ENCODE measurements at regions not wholly inside any gene's neighbourhood (a gene's known extent, or its start where the extent isn't known, plus 50 kb on each side); places are given as distances from the start of the nearest gene placed in this dataset.

DNA sequence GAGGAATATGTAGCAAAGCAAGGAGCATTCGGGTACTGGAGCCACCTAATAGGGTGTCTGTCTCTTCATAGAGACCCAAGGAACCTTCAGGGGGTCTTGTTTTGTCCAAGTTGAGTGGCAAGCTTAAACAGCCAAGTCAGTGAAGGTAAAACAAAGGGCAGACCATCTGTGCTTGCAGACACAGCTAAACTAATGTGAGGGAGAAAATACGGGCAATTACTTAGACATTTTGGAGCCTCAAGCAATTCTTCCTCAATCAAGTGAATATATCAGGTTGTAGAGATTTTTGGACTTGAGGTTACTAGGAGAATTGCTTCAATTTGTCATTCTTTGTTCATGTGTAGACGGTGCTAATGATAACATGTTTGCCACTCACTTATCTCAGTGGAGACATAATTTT lies 148.2 kb upstream of the ARHGAP20 start:
- Mint-ChIP-seq H3K36me3 (no peaks in the 10 kb centered on the region), H3K9me3 (no peaks in the 10 kb centered on the region), H3K4me3 (no peak overlapping the region), H3K27ac (no peak overlapping the region), H3K27me3 (ENCODE audit: low read depth) (no peaks in the 10 kb centered on the region), H3K4me1 (peaks cover 18% of the 10 kb centered on the region)
- DNase-seq (ENCODE audit: low spot score) (no peak), ATAC-seq (no peak)
- TF ChIP-seq OVOL2 (CRISPR knock-in tag; IDR thresholded peaks at IDR 0.05; ENCODE audit: borderline replicate concordance) (no peak), TEAD1 (CRISPR knock-in tag; IDR thresholded peaks at IDR 0.05) (no peak), SMAD4 (CRISPR knock-in tag; IDR thresholded peaks at IDR 0.05) (no peak), ESRRA (CRISPR knock-in tag; IDR thresholded peaks at IDR 0.05; ENCODE audit: borderline replicate concordance) (no peak), GABPB1 (CRISPR knock-in tag; IDR thresholded peaks at IDR 0.05) (no peak), ZNF121 (CRISPR knock-in tag; IDR thresholded peaks at IDR 0.05) (no peak), SP1 (CRISPR knock-in tag; conservative IDR thresholded peaks at IDR 0.05) (no peak), TCF7 (CRISPR knock-in tag; IDR thresholded peaks at IDR 0.05; ENCODE audit: low read depth) (no peak), NFATC4 (CRISPR knock-in tag; IDR thresholded peaks at IDR 0.05) (no peak), ZMAT4 (CRISPR knock-in tag; IDR thresholded peaks at IDR 0.05) (no peak), RELA (CRISPR knock-in tag; IDR thresholded peaks at IDR 0.05; ENCODE audit: borderline replicate concordance) (no peak), STAT6 (CRISPR knock-in tag; conservative IDR thresholded peaks at IDR 0.05; ENCODE audit: low read depth) (no peak), EMX1 (CRISPR knock-in tag; IDR thresholded peaks at IDR 0.05) (no peak), ZBTB21 (CRISPR knock-in tag; IDR thresholded peaks at IDR 0.05; ENCODE audit: borderline replicate concordance) (no peak), FOXJ3 (CRISPR knock-in tag; IDR thresholded peaks at IDR 0.05; ENCODE audit: borderline replicate concordance) (no peak), MAX (CRISPR knock-in tag; IDR thresholded peaks at IDR 0.05) (no peak)
- TF ChIP-seq, protein P1, sequence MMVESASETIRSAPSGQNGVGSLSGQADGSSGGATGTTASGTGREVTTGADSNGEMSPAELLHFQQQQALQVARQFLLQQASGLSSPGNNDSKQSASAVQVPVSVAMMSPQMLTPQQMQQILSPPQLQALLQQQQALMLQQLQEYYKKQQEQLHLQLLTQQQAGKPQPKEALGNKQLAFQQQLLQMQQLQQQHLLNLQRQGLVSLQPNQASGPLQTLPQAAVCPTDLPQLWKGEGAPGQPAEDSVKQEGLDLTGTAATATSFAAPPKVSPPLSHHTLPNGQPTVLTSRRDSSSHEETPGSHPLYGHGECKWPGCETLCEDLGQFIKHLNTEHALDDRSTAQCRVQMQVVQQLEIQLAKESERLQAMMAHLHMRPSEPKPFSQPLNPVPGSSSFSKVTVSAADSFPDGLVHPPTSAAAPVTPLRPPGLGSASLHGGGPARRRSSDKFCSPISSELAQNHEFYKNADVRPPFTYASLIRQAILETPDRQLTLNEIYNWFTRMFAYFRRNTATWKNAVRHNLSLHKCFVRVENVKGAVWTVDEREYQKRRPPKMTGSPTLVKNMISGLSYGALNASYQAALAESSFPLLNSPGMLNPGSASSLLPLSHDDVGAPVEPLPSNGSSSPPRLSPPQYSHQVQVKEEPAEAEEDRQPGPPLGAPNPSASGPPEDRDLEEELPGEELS (CRISPR knock-in tag; IDR thresholded peaks at IDR 0.05) = no peak
- TF ChIP-seq, protein P2, sequence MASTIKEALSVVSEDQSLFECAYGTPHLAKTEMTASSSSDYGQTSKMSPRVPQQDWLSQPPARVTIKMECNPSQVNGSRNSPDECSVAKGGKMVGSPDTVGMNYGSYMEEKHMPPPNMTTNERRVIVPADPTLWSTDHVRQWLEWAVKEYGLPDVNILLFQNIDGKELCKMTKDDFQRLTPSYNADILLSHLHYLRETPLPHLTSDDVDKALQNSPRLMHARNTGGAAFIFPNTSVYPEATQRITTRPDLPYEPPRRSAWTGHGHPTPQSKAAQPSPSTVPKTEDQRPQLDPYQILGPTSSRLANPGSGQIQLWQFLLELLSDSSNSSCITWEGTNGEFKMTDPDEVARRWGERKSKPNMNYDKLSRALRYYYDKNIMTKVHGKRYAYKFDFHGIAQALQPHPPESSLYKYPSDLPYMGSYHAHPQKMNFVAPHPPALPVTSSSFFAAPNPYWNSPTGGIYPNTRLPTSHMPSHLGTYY (CRISPR knock-in tag; IDR thresholded peaks at IDR 0.05) = no peak
- TF ChIP-seq, protein P3, sequence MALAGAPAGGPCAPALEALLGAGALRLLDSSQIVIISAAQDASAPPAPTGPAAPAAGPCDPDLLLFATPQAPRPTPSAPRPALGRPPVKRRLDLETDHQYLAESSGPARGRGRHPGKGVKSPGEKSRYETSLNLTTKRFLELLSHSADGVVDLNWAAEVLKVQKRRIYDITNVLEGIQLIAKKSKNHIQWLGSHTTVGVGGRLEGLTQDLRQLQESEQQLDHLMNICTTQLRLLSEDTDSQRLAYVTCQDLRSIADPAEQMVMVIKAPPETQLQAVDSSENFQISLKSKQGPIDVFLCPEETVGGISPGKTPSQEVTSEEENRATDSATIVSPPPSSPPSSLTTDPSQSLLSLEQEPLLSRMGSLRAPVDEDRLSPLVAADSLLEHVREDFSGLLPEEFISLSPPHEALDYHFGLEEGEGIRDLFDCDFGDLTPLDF (CRISPR knock-in tag; IDR thresholded peaks at IDR 0.05) = no peak
- CTCF ChIA-PET = no interaction called here
- POLR2A ChIA-PET = no interaction called here

- no peak overlapping the region for H3K27ac Mint-ChIP-seq
- no peaks in the 10 kb centered on the region for H3K9me3 Mint-ChIP-seq
- H3K36me3 Mint-ChIP-seq = no peaks in the 10 kb centered on the region
- no peak overlapping the region for H3K4me3 Mint-ChIP-seq
- H3K27me3 Mint-ChIP-seq (ENCODE audit: low read depth) = no peaks in the 10 kb centered on the region
- POLR2A ChIA-PET = no interaction called here
- ATAC-seq = no peak
- no peak for DNase-seq (ENCODE audit: low spot score)
- H3K4me1 Mint-ChIP-seq = peaks cover 14% of the 10 kb centered on the region
- CTCF ChIA-PET = no interaction called here
- TF ChIP-seq ARID4B (CRISPR knock-in tag; IDR thresholded peaks at IDR 0.05; ENCODE audit: borderline replicate concordance) = no peak
- TF ChIP-seq, protein P4, sequence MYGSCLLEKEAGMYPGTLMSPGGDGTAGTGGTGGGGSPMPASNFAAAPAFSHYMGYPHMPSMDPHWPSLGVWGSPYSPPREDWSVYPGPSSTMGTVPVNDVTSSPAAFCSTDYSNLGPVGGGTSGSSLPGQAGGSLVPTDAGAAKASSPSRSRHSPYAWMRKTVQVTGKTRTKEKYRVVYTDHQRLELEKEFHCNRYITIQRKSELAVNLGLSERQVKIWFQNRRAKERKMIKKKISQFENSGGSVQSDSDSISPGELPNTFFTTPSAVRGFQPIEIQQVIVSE (CRISPR knock-in tag; IDR thresholded peaks at IDR 0.05; ENCODE audit: borderline replicate concordance) = no peak
- TF ChIP-seq E2F5 (CRISPR knock-in tag; IDR thresholded peaks at IDR 0.05) = no peak
These were observed 147.8 kb upstream of the ARHGAP20 start for GRCh38 chr11:110859998-110860397.
